ENCODE measurements at regions not wholly inside any gene's neighbourhood (a gene's known extent, or its start where the extent isn't known, plus 50 kb on each side); places are given as distances from the start of the nearest gene placed in this dataset.

GRCh38 chr5:101811466-101811865, 484.6 kb downstream of the SLCO4C1 start:
- in situ Hi-C loops (cut with MboI; ENCODE audit: low pct_unique_long_range_greater_than_20kb, low sequenced_read_pairs, unreplicated experiment), result no loop called here
- no peak for DNase-seq (ENCODE audit: low spot score)
- TF ChIP-seq CTCF (IDR thresholded peaks at IDR 0.05; ENCODE audit: extremely low read depth, insufficient read depth, missing control alignments), result no peak

GRCh38 chr5:101806410-101806809, 489.7 kb downstream of the SLCO4C1 start:
- no peak for DNase-seq (ENCODE audit: low spot score)
- in situ Hi-C loops (cut with MboI; ENCODE audit: low pct_unique_long_range_greater_than_20kb, low sequenced_read_pairs, unreplicated experiment), result no loop called here
- TF ChIP-seq CTCF (IDR thresholded peaks at IDR 0.05; ENCODE audit: extremely low read depth, insufficient read depth, missing control alignments), result no peak

GRCh38 chr5:101796427-101796826, 499.7 kb downstream of the SLCO4C1 start:
- in situ Hi-C loops (cut with MboI; ENCODE audit: low pct_unique_long_range_greater_than_20kb, low sequenced_read_pairs, unreplicated experiment), result no loop called here
- no peak for DNase-seq (ENCODE audit: low spot score)
- TF ChIP-seq CTCF (IDR thresholded peaks at IDR 0.05; ENCODE audit: extremely low read depth, insufficient read depth, missing control alignments), result no peak

- TF ChIP-seq CTCF (IDR thresholded peaks at IDR 0.05; ENCODE audit: extremely low read depth, insufficient read depth, missing control alignments), result no peak
- DNase-seq (ENCODE audit: low spot score), result no peak
- in situ Hi-C loops (cut with MboI; ENCODE audit: low pct_unique_long_range_greater_than_20kb, low sequenced_read_pairs, unreplicated experiment), result no loop called here
Observed at GRCh38 chr5:101788797-101789196, 507.3 kb downstream of the SLCO4C1 start.

- DNase-seq (ENCODE audit: low spot score), result no peak
- TF ChIP-seq CTCF (IDR thresholded peaks at IDR 0.05; ENCODE audit: extremely low read depth, insufficient read depth, missing control alignments), result no peak
- in situ Hi-C loops (cut with MboI; ENCODE audit: low pct_unique_long_range_greater_than_20kb, low sequenced_read_pairs, unreplicated experiment), result no loop called here
Observed at GRCh38 chr5:101785090-101785489, 511.0 kb downstream of the SLCO4C1 start.

GRCh38 chr5:101783241-101784013, 512.7 kb downstream of the SLCO4C1 start:
- in situ Hi-C loops (cut with MboI; ENCODE audit: low pct_unique_long_range_greater_than_20kb, low sequenced_read_pairs, unreplicated experiment), result no loop called here
- no peak for DNase-seq (ENCODE audit: low spot score)
- TF ChIP-seq CTCF (IDR thresholded peaks at IDR 0.05; ENCODE audit: extremely low read depth, insufficient read depth, missing control alignments), result no peak
